Mesodermal cell (in vitro differentiated cells): ENCODE measurements at regions not wholly inside any gene's neighbourhood (a gene's known extent, or its start where the extent isn't known, plus 50 kb on each side); places are given as distances from the start of the nearest gene placed in this dataset.
A peak's percentile ranks its signal among the peaks of the same experiment; 100 is the strongest.

Experiments used
- H3K27ac ChIP-seq: 2 replicates; pipeline ENCODE4 v1.7.0; 2013; ENCODE audit warnings: mild to moderate bottlenecking, low read depth, low read length, moderate library complexity; ENCODE audit not compliant: severe bottlenecking
- H3K36me3 ChIP-seq: 2 replicates; pipeline ENCODE4 v1.7.1; 2013; ENCODE audit warnings: mild to moderate bottlenecking, low read length, moderate library complexity; ENCODE audit not compliant: control insufficient read depth, insufficient read depth
- H3K4me1 ChIP-seq: one replicate; pipeline ENCODE4 v1.7.1; 2013; ENCODE audit warnings: mild to moderate bottlenecking, low read length; ENCODE audit not compliant: insufficient read depth, control insufficient read depth, poor library complexity, severe bottlenecking
- H3K4me3 ChIP-seq: 2 replicates; pipeline ENCODE4 v1.7.0; 2013; ENCODE audit warnings: low read length, control low read depth, mild to moderate bottlenecking; ENCODE audit not compliant: insufficient read depth, poor library complexity, severe bottlenecking; ENCODE audit errors: extremely low read depth
- H3K9me3 ChIP-seq: 2 replicates; pipeline ENCODE4 v1.7.1; 2013; ENCODE audit warnings: mild to moderate bottlenecking, low read length, moderate library complexity; ENCODE audit not compliant: control insufficient read depth
- WGBS, 2 experiments: methylation state at CpG; one replicate each; pipeline ENCODE4 v1.1.5; 2013; ENCODE audit warnings: missing lambda C conversion rate in 2 of 2; ENCODE audit not compliant: insufficient coverage in 2 of 2; 5-methylcytosine and 5-hydroxymethylcytosine counted together

- Histone ChIP-seq H3K4me3 (no peak overlapping the region), H3K4me1 (peaks cover 19% of the 10 kb centered on the region), H3K27ac (no peak overlapping the region), H3K9me3 (peaks cover 18% of the 10 kb centered on the region), H3K36me3 (no peaks in the 10 kb centered on the region)
- no CpG with 5 or more reads among the region's 1 CpG for WGBS, 2 experiments
These were observed 221.9 kb downstream of the FAM76B start for GRCh38 chr11:95567685-95568084.

GRCh38 chr11:95566211-95566610 is 223.4 kb downstream of the FAM76B start:
- no peak overlapping the region for H3K4me3 ChIP-seq
- no peaks in the 10 kb centered on the region for H3K36me3 ChIP-seq
- WGBS, 2 experiments, result no CpG with 5 or more reads among the region's 1 CpG
- peaks cover 19% of the 10 kb centered on the region for H3K4me1 ChIP-seq
- H3K9me3 ChIP-seq, result peaks cover 18% of the 10 kb centered on the region
- H3K27ac ChIP-seq, result no peak overlapping the region

GRCh38 chr11:95565724-95566141 is 223.8 kb downstream of the FAM76B start:
- no peak overlapping the region for H3K4me3 ChIP-seq
- no peak overlapping the region for H3K27ac ChIP-seq
- WGBS, 2 experiments, result no CpG with 5 or more reads among the region's 1 CpG
- no peaks in the 10 kb centered on the region for H3K36me3 ChIP-seq
- H3K4me1 ChIP-seq, result peaks cover 19% of the 10 kb centered on the region
- H3K9me3 ChIP-seq, result peaks cover 18% of the 10 kb centered on the region

- Histone ChIP-seq H3K4me1 (peaks cover 22% of the 10 kb centered on the region), H3K36me3 (no peaks in the 10 kb centered on the region), H3K9me3 (peaks cover 5% of the 10 kb centered on the region), H3K4me3 (no peak overlapping the region), H3K27ac (no peak overlapping the region)
- 100% methylated on average over 1 of the region's 2 CpGs; no CpG with 5 or more reads in 1 of the 2 experiments for WGBS, 2 experiments
These were observed 225.7 kb downstream of the FAM76B start for GRCh38 chr11:95563859-95564258.

GRCh38 chr11:95563173-95563572 is 226.4 kb downstream of the FAM76B start:
- WGBS, 2 experiments, result 67 to 86% methylated on average over 1 to 2 of the region's 2 CpGs
- Histone ChIP-seq H3K27ac (no peak overlapping the region), H3K4me3 (no peak overlapping the region), H3K4me1 (peaks cover 22% of the 10 kb centered on the region), H3K9me3 (no peaks in the 10 kb centered on the region), H3K36me3 (no peaks in the 10 kb centered on the region)

- Histone ChIP-seq H3K4me1 (peaks cover 22% of the 10 kb centered on the region), H3K36me3 (no peaks in the 10 kb centered on the region), H3K4me3 (no peak overlapping the region), H3K27ac (no peak overlapping the region), H3K9me3 (no peaks in the 10 kb centered on the region)
- 88 to 94% methylated on average over 3 to 6 of the region's 6 CpGs for WGBS, 2 experiments
These were observed 227.2 kb downstream of the FAM76B start for GRCh38 chr11:95562196-95562921.

GRCh38 chr11:95559899-95560298 is 229.7 kb downstream of the FAM76B start:
- Histone ChIP-seq H3K27ac (no peak overlapping the region), H3K36me3 (no peaks in the 10 kb centered on the region), H3K4me1 (peaks cover 30% of the 10 kb centered on the region), H3K9me3 (no peaks in the 10 kb centered on the region), H3K4me3 (no peak overlapping the region)
- 74 to 100% methylated on average over 2 to 4 of the region's 4 CpGs for whole genome bisulfite sequencing, 2 experiments

GRCh38 chr11:95557376-95557775 is 232.2 kb downstream of the FAM76B start:
- Histone ChIP-seq H3K4me3 (no peak overlapping the region), H3K9me3 (no peaks in the 10 kb centered on the region), H3K27ac (no peak overlapping the region), H3K4me1 (peaks cover 22% of the 10 kb centered on the region), H3K36me3 (no peaks in the 10 kb centered on the region)
- WGBS, 2 experiments, result 86 to 100% methylated on average over 1 of the region's 1 CpG

GRCh38 chr11:95556342-95557163 is 233.0 kb downstream of the FAM76B start:
- Histone ChIP-seq H3K9me3 (no peaks in the 10 kb centered on the region), H3K4me3 (no peak overlapping the region), H3K27ac (peak overlapping the region; percentile 11), H3K36me3 (no peaks in the 10 kb centered on the region), H3K4me1 (peaks cover 22% of the 10 kb centered on the region)
- WGBS, 2 experiments, result 21 to 54% methylated on average over 2 to 5 of the region's 5 CpGs

- no peak overlapping the region for H3K4me3 ChIP-seq
- H3K9me3 ChIP-seq, result no peaks in the 10 kb centered on the region
- no peaks in the 10 kb centered on the region for H3K36me3 ChIP-seq
- H3K4me1 ChIP-seq, result peaks cover 22% of the 10 kb centered on the region
- no peak overlapping the region for H3K27ac ChIP-seq
These were observed 233.6 kb downstream of the FAM76B start for GRCh38 chr11:95556011-95556341.

- 83% methylated on average over 1 of the region's 4 CpGs; no CpG with 5 or more reads in 1 of the 2 experiments for WGBS, 2 experiments
- no peak overlapping the region for H3K27ac ChIP-seq
- no peaks in the 10 kb centered on the region for H3K36me3 ChIP-seq
These were observed 234.7 kb downstream of the FAM76B start for GRCh38 chr11:95554911-95555310.

More at GRCh38 chr11:95554911-95555310, 234.7 kb downstream of the FAM76B start:
- peaks cover 21% of the 10 kb centered on the region for H3K4me1 ChIP-seq
- H3K9me3 ChIP-seq, result peaks cover 5% of the 10 kb centered on the region
- H3K4me3 ChIP-seq, result no peak overlapping the region
